ENCODE measurements at regions not wholly inside any gene's neighbourhood (a gene's known extent, or its start where the extent isn't known, plus 50 kb on each side); places are given as distances from the start of the nearest gene placed in this dataset.
A peak's percentile ranks its signal among the peaks of the same experiment; 100 is the strongest.

DNA sequence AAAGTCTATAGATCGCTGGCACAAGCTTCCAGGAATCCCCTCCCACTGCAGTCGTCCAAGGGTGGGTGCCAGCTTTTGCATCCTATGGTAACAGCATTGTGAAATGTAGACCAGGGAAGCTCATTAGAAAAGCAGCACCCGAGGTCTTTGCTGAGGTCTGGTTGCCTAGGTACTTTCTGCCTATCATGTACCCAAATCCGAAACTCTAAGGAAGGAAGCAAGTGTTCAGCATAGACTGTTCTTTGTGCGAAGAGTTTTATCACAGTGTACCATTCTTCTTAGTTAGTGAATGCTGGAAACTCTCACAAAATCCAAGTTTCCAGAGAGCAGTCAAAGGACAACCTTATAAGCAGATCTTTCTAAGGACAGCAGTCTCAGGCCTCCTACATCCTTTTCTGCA, 1532.7 kb upstream of the TMEM132C start:
- ChIA-PET POLR2A (no interaction called here), CTCF (no interaction called here)
- TF ChIP-seq, protein P1, sequence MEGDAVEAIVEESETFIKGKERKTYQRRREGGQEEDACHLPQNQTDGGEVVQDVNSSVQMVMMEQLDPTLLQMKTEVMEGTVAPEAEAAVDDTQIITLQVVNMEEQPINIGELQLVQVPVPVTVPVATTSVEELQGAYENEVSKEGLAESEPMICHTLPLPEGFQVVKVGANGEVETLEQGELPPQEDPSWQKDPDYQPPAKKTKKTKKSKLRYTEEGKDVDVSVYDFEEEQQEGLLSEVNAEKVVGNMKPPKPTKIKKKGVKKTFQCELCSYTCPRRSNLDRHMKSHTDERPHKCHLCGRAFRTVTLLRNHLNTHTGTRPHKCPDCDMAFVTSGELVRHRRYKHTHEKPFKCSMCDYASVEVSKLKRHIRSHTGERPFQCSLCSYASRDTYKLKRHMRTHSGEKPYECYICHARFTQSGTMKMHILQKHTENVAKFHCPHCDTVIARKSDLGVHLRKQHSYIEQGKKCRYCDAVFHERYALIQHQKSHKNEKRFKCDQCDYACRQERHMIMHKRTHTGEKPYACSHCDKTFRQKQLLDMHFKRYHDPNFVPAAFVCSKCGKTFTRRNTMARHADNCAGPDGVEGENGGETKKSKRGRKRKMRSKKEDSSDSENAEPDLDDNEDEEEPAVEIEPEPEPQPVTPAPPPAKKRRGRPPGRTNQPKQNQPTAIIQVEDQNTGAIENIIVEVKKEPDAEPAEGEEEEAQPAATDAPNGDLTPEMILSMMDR (IDR thresholded peaks at IDR 0.05; ENCODE audit: insufficient read depth, low read length, missing control alignments) = no peak
- no peak for DNase-seq (ENCODE audit: low read depth, low spot score)
- no peak overlapping the region for H3K4me3 ChIP-seq (ENCODE audit: low read depth, low read length)

DNA sequence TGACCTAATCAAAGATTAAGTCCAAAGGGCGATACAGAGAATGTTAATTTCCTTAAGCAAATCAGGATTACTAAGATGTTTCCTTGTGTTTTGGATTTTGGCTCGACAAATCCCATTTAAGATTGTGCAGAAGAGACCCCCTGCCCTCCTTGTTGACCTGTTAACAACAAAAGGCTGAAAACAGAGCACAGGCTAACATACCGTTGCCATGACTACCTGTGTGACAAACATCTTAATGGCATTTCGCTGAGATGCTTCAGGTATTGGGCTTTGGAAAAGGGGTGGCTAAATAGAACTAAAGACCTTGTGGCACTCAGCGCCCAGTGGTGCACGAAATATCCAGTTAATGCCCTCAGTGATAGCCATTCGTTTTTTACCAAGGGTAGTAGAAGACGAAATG, 1532.3 kb upstream of the TMEM132C start:
- DNase-seq (ENCODE audit: low read depth, low spot score) = no peak
- TF ChIP-seq, protein P1 (IDR thresholded peaks at IDR 0.05; ENCODE audit: insufficient read depth, low read length, missing control alignments) = no peak
- no peak overlapping the region for H3K4me3 ChIP-seq (ENCODE audit: low read depth, low read length)
- ChIA-PET CTCF (no interaction called here), POLR2A (no interaction called here)

DNA sequence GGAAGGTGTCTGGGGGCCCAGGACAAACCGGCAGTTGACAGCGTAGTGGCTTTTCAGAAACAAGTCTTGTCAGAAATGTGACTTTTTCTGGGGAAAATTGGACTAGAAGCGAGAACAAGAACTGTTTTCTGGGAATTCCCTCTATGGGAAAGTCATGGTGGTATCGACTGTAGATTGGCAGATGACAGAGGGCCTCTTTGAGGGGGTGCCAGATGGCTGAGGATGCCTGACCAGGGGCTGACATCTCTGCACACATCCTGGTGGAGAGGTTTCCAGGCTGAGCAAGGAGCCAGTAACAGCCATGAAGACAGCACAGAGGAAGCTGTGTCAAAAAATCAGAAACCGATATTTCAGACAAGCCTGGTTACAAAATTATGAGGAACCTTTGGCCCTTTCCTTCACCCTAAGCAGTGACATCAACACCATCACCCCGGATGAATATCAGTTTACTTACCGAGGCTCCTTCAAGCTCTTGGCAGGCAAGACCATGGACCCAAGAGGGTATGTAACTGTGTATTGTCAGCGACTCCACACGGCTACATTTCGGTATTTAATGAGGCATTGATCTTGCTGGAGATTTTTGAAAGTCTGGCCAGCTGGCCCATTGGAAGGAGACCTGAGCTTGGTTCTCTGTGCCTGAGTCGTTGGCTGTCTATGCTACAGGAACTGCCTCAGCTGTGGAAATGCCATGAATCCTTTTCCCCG, 1525.3 kb upstream of the TMEM132C start:
- POLR2A ChIA-PET = no interaction called here
- no peak overlapping the region for H3K4me3 ChIP-seq (ENCODE audit: low read depth, low read length)
- no peak for DNase-seq (ENCODE audit: low read depth, low spot score)
- TF ChIP-seq, protein P1 (IDR thresholded peaks at IDR 0.05; ENCODE audit: insufficient read depth, low read length, missing control alignments) = no peak
- CTCF ChIA-PET = no interaction called here

DNA sequence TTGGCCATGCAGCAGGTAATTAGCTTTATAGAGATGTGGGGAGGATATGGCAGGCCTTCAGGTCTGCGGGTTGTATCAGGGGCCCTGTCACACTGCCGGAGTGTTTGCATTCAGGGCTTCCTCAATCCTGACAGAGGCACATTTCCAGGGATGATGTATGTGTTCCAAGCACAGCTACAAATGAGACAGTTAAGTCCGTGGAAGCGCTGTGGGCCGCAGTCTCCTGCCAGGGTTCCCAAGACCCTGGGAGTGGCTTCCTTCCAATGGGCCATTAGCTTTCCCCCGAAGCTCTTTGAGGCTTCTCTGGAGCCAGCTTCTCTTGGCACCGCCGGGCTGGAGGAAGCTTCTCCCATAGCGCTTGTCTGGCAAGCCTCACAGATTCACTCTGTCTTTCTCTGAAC, 1524.7 kb upstream of the TMEM132C start:
- ChIA-PET CTCF (no interaction called here), POLR2A (no interaction called here)

DNA sequence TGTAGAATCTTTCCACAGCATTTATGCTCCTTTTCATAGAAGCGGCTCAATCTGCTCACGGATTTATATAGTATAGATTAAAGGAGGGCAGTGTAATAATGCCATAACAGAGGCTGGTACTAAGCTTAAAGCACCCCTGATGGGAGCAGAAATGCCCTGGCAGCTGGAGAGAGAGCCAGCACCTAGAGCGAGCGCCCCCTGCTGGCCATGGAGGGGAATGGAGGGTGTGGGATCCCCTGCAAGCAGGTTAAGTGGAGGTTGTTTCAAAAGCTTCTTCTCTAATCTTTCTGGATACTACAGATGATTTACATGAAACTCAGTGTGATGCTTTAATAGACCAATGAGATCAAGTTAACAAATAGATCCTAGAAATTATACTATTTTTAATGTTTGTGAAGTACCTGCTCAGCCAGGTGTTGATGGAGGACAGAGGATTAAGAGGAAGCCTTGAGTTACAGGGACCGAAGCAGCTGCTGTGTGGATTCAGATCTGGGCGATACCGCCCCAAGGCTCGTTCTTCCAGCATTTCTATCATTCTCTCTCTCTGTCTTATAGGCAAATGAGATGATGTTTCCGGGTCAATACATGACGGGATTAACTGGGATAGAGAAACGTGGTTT, 1519.3 kb upstream of the TMEM132C start:
- POLR2A ChIA-PET = no interaction called here
- TF ChIP-seq, protein P1 (IDR thresholded peaks at IDR 0.05; ENCODE audit: insufficient read depth, low read length, missing control alignments) = peak; percentile 35
- CTCF ChIA-PET = no interaction called here
- H3K4me3 ChIP-seq (ENCODE audit: low read depth, low read length) = no peak overlapping the region
- DNase-seq (ENCODE audit: low read depth, low spot score) = no peak

More for the DNA sequence above, 1524.7 kb upstream of the TMEM132C start:
- TF ChIP-seq, protein P1 (IDR thresholded peaks at IDR 0.05; ENCODE audit: insufficient read depth, low read length, missing control alignments) = no peak
- DNase-seq (ENCODE audit: low read depth, low spot score) = no peak
- no peak overlapping the region for H3K4me3 ChIP-seq (ENCODE audit: low read depth, low read length)

DNA sequence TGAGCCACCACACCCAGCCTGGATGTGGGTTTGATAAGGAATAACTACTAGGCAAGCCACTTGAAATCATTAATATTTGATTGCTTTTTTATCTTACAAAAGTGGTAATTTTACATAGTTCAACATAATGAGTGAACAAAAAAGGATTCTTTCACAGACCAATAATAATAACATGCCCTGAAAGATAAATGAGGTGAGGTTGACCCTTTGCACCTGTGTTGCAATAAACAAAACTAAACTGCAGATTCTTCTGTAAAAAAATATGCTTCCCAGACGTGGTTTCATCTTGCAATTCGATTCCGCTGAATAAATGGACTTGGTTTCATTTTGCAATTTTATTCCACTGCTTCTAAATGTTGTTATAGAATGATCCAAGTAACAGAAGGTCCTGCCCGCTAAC, 1514.9 kb upstream of the TMEM132C start:
- no peak for DNase-seq (ENCODE audit: low read depth, low spot score)
- ChIA-PET POLR2A (no interaction called here), CTCF (no interaction called here)
- TF ChIP-seq, protein P1 (IDR thresholded peaks at IDR 0.05; ENCODE audit: insufficient read depth, low read length, missing control alignments) = no peak
- H3K4me3 ChIP-seq (ENCODE audit: low read depth, low read length) = no peak overlapping the region
